Stomach (tissue), 4 donors: ENCODE measurements at regions not wholly inside any gene's neighbourhood (a gene's known extent, or its start where the extent isn't known, plus 50 kb on each side); places are given as distances from the start of the nearest gene placed in this dataset.

Source experiments
- EP300 ChIP-seq: sonication (generic); formaldehyde crosslinking; IDR thresholded peaks from one replicate; pipeline ENCODE4 v1.6.1; 2017; ENCODE audit warnings: antibody characterized with exemption
- POLR2A ChIP-seq, 4 donors: fragments of 450-650 bp; IDR thresholded peaks; one replicate each; pipeline ENCODE4 v1.6.1; 2016; ENCODE audit warnings: antibody characterized with exemption in 4 of 4, control low read depth in 2 of 4, mild to moderate bottlenecking in 1 of 4, moderate library complexity in 1 of 4
- POLR2AphosphoS5 ChIP-seq, 3 donors: sonication (generic); formaldehyde crosslinking; IDR thresholded peaks; one replicate each; pipeline ENCODE4 v1.6.1; 2016; ENCODE audit warnings: antibody characterized with exemption in 3 of 3
- TF ChIP-seq, protein P1 (sequence below), 7 experiments: fragments of 450-650 bp in 4 of 7; fragments of 200-600 bp in 3 of 7; sonication (generic) in 3 of 7; IDR thresholded peaks; one replicate each; pipeline ENCODE4 v1.5.1; 2016 to 2019; ENCODE audit warnings: antibody characterized with exemption in 7 of 7, control low read depth in 2 of 7, mild to moderate bottlenecking in 1 of 7

DNA sequence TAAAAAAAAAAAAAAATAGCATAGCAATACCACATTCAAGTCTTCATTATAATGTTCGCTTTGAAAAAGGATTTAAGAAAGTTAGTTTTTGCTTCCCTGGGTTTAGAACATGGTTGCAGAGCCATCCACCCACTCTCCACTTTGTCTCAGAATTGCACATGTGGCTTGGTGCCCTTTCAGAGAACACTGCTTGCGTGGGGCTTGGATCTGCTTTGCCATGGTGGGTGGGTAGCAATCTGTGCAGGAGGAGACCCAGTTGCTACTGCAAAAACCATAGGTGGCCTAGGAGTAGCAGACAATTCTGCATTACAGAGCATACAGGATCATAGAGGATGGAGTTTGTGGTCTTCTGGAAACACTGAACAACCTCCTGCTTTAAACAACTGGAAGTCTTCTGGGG lies 421.4 kb upstream of the CELF2 start:
- TF ChIP-seq, protein P1, sequence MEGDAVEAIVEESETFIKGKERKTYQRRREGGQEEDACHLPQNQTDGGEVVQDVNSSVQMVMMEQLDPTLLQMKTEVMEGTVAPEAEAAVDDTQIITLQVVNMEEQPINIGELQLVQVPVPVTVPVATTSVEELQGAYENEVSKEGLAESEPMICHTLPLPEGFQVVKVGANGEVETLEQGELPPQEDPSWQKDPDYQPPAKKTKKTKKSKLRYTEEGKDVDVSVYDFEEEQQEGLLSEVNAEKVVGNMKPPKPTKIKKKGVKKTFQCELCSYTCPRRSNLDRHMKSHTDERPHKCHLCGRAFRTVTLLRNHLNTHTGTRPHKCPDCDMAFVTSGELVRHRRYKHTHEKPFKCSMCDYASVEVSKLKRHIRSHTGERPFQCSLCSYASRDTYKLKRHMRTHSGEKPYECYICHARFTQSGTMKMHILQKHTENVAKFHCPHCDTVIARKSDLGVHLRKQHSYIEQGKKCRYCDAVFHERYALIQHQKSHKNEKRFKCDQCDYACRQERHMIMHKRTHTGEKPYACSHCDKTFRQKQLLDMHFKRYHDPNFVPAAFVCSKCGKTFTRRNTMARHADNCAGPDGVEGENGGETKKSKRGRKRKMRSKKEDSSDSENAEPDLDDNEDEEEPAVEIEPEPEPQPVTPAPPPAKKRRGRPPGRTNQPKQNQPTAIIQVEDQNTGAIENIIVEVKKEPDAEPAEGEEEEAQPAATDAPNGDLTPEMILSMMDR (IDR thresholded peaks at IDR 0.05), result no peak
- no peak for TF ChIP-seq POLR2A (IDR thresholded peaks at IDR 0.05)
- no peak for TF ChIP-seq POLR2AphosphoS5 (IDR thresholded peaks at IDR 0.05)
- no peak for TF ChIP-seq EP300
